22Rv1 (cell line): ENCODE measurements at regions not wholly inside any gene's neighbourhood (a gene's known extent, or its start where the extent isn't known, plus 50 kb on each side); places are given as distances from the start of the nearest gene placed in this dataset.
"Not testable (repeated sequence)": the region's sequence is repeated elsewhere in the genome, so short reads cannot be mapped to it uniquely, and the experiment has no call there.

Experiments
- ZFX ChIP-seq: fragments of 450-650 bp; IDR thresholded peaks from 2 replicates; pipeline ENCODE4 v1.6.1; 2017; ENCODE audit warnings: antibody characterized with exemption, borderline replicate concordance
- TF ChIP-seq, protein P1 (sequence below): fragments of 450-650 bp; IDR thresholded peaks from 2 replicates; pipeline ENCODE4 v1.5.1; 2017; ENCODE audit warnings: mild to moderate bottlenecking

DNA sequence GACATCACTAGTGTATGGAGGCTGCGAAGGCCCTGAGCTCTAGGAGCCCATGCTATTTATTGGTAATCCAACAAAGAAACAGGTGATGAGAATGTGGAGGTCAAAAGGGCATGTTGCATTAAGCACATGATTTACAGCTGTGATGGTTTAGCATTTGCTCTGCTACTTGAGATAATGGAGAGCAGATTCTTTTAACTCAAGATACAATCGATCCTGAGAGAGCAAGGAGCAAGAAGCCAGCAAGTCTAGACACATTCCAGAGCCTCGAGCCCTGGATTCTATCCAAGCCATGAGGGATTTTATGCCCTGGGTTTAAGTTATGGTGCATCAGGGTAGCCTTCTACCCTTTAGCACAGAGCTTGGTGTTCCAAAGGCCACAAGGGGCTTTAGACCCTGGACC, 85.3 kb upstream of the KCNMA1 start:
- TF ChIP-seq, protein P1, sequence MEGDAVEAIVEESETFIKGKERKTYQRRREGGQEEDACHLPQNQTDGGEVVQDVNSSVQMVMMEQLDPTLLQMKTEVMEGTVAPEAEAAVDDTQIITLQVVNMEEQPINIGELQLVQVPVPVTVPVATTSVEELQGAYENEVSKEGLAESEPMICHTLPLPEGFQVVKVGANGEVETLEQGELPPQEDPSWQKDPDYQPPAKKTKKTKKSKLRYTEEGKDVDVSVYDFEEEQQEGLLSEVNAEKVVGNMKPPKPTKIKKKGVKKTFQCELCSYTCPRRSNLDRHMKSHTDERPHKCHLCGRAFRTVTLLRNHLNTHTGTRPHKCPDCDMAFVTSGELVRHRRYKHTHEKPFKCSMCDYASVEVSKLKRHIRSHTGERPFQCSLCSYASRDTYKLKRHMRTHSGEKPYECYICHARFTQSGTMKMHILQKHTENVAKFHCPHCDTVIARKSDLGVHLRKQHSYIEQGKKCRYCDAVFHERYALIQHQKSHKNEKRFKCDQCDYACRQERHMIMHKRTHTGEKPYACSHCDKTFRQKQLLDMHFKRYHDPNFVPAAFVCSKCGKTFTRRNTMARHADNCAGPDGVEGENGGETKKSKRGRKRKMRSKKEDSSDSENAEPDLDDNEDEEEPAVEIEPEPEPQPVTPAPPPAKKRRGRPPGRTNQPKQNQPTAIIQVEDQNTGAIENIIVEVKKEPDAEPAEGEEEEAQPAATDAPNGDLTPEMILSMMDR, result not testable (repeated sequence)
- TF ChIP-seq ZFX, result not testable (repeated sequence)
